ENCODE measurements at regions not wholly inside any gene's neighbourhood (a gene's known extent, or its start where the extent isn't known, plus 50 kb on each side); places are given as distances from the start of the nearest gene placed in this dataset.

GRCh38 chrX:4944767-4945166 is 1231.3 kb upstream of the PRKX start:
- no peaks in the 10 kb centered on the region for H3K36me3 ChIP-seq (ENCODE audit: insufficient read depth)
- H3K27me3 ChIP-seq (ENCODE audit: insufficient read depth) = no peaks in the 10 kb centered on the region
- H3K27ac ChIP-seq (ENCODE audit: low read depth) = no peak overlapping the region
- H3K4me2 ChIP-seq = no peak overlapping the region
- Mint-ChIP-seq H3K36me3 (ENCODE audit: low read depth) (no peaks in the 10 kb centered on the region), H3K27ac (no peak overlapping the region), H3K4me3 (no peak overlapping the region), H3K4me1 (peaks cover 4% of the 10 kb centered on the region; the same call in 1 of the 3 replicates), H3K9me3 (no peaks in the 10 kb centered on the region), H3K27me3 (ENCODE audit: insufficient read depth, low read depth, poor library complexity) (no peaks in the 10 kb centered on the region)
- ATAC-seq (no peak), DNase-seq (ENCODE audit: low spot score) (peak; percentile 4)
- no peaks in the 10 kb centered on the region for H3K79me2 ChIP-seq (replicated peaks; ENCODE audit: insufficient read depth)
- H2AFZ ChIP-seq = no peak overlapping the region
- H3K9me2 ChIP-seq (ENCODE audit: insufficient read depth) = no peaks in the 10 kb centered on the region
- H3K4me1 ChIP-seq (ENCODE audit: insufficient read depth) = no peaks in the 10 kb centered on the region
- no peak overlapping the region for H3K4me3 ChIP-seq
- no peaks in the 10 kb centered on the region for H3F3A ChIP-seq (replicated peaks; ENCODE audit: low read depth)
- H4K20me1 ChIP-seq (replicated peaks; ENCODE audit: insufficient read depth) = no peaks in the 10 kb centered on the region
- TF ChIP-seq ZNF462 (CRISPR knock-in tag; IDR thresholded peaks at IDR 0.05) = no peak

GRCh38 chrX:4936315-4936714 is 1222.9 kb upstream of the PRKX start:
- Mint-ChIP-seq H3K36me3 (ENCODE audit: low read depth) (no peaks in the 10 kb centered on the region), H3K9me3 (no peaks in the 10 kb centered on the region), H3K4me1 (no peaks in the 10 kb centered on the region), H3K27ac (no peak overlapping the region), H3K4me3 (no peak overlapping the region), H3K27me3 (ENCODE audit: insufficient read depth, low read depth, poor library complexity) (peaks cover 2% of the 10 kb centered on the region)
- Histone ChIP-seq H3K27ac (ENCODE audit: low read depth) (no peak overlapping the region), H3K9me2 (ENCODE audit: insufficient read depth) (0 out of 2 replicates have a peak, but pooled peaks cover 5% of the 10 kb centered on the region), H3K27me3 (ENCODE audit: insufficient read depth) (no peaks in the 10 kb centered on the region), H3K4me3 (no peak overlapping the region), H3K36me3 (ENCODE audit: insufficient read depth) (no peaks in the 10 kb centered on the region), H4K20me1 (replicated peaks; ENCODE audit: insufficient read depth) (no peaks in the 10 kb centered on the region), H3F3A (replicated peaks; ENCODE audit: low read depth) (no peaks in the 10 kb centered on the region), H3K4me1 (ENCODE audit: insufficient read depth) (no peaks in the 10 kb centered on the region), H3K79me2 (replicated peaks; ENCODE audit: insufficient read depth) (no peaks in the 10 kb centered on the region), H2AFZ (no peak overlapping the region), H3K4me2 (no peak overlapping the region)
- ATAC-seq (no peak), DNase-seq (ENCODE audit: low spot score) (no peak)
- TF ChIP-seq CTCF (conservative IDR thresholded peaks at IDR 0.05; ENCODE audit: low read depth in 2 of 2) (no peak), EZH2 (IDR thresholded peaks at IDR 0.05; ENCODE audit: low read depth, unreplicated experiment) (no peak), EZH2phosphoT487 (IDR thresholded peaks at IDR 0.05; ENCODE audit: unreplicated experiment) (no peak), NANOG (IDR thresholded peaks at IDR 0.05; ENCODE audit: borderline replicate concordance) (no peak), ZNF114 (CRISPR knock-in tag; IDR thresholded peaks at IDR 0.05) (no peak)
